Stimulated activated CD8-positive, alpha-beta memory T cell treated with anti-CD3 and anti-CD28 coated beads, Interleukin-12 subunit alpha, Interleukin-12 subunit beta, amount 100 ng/mL, for 24 hours (primary cell): ENCODE measurements at regions not wholly inside any gene's neighbourhood (a gene's known extent, or its start where the extent isn't known, plus 50 kb on each side); places are given as distances from the start of the nearest gene placed in this dataset.

ENCODE experiments used
- DNase-seq: peaks from one replicate; pipeline ENCODE4 v3.0.0-alpha.2; 2020; ENCODE audit errors: extremely low read depth

DNA sequence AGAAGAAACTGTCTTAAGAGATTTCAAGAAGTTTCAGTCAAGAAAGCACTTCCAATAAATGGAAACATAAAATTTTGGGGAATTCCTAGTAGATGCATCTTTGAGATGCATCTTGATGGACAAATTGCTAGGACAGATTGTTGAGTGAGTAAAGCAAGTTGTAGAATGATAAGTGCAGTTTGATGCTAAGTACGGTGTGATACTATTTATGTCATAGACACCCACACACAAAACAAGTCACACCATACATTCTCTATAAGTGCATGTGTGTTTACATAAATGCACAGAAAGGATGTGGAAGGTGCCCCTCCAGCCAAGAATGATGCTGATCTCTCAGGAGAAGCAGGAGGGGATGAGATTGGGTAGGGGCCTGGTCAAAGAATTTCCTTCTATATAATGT, 375.7 kb downstream of the FOXO1 start:
- no peak for DNase-seq

DNA sequence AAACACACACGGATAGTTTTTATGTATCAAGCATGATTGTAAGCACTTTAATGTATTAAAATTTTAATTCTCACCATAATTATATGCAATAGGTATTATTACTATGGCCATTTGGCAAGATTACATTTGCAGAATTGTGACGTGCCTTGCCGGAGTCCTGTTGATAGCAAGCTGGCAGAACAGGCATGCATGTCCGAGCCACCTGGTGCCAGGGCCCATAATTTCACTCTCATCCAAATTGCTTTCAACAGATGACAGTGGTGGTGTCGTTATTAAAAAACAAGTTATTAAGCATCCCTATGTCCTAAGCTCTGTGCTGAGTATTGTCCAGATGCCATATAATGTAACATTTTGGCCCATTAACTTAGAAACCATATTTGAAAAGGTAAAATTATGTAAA, 374.3 kb downstream of the FOXO1 start:
- no peak for DNase-seq

DNA sequence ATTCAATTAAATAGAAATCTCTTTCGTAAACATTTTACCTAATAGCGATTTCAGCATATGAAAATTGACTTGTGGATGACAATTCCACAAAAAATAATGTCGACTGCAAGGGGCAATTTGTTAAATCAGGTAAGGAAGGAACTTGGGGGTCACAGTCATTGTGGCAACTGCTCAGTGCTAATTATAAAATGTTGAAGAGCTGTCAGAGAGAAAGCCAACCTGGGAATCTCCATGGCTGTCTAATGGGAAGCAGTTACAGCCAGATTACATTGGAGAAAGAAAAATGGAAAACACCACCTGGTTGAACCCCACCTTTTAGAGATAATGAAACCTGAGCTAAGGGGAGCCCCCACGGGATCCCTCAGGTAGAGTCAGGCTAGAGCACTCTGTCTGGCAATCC, 373.9 kb downstream of the FOXO1 start:
- DNase-seq = no peak

DNA sequence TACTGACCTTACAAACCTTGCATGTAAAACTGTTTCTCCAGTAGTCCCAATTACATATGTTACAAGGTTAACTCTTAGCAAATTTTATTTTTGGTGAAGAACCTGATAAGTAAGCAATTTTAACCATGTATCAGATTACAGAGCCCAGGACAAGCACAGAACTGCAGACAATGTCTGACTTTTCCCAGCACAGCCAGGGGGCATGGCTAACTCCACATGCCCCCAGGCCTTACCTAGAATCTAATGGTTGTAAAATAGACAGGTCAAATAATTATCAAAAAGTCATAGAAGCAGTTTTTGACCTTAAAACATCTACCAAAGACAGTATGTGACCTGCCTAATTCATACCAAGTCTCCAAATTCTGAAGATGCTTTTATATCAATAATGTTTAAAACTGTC, 364.1 kb downstream of the FOXO1 start:
- no peak for DNase-seq

DNA sequence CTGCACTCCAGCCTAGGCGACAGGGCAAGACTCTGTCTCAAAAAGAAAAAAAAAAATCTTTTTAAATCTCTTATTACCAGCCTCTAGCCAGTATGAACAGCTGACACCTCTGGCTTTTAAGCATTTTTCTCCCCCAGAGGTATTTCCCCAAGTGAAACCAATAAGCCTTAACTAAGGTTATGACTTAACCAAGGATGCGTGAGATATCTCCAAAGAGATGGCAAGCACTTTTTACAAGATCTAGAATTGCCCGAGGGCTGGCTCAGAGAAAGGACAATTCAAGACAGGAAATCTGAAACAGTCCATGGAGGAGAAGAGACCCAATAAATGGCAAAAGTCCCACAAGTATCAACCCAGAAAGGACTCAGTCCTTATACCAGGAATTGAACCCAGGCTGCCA, 362.1 kb downstream of the FOXO1 start:
- no peak for DNase-seq

DNA sequence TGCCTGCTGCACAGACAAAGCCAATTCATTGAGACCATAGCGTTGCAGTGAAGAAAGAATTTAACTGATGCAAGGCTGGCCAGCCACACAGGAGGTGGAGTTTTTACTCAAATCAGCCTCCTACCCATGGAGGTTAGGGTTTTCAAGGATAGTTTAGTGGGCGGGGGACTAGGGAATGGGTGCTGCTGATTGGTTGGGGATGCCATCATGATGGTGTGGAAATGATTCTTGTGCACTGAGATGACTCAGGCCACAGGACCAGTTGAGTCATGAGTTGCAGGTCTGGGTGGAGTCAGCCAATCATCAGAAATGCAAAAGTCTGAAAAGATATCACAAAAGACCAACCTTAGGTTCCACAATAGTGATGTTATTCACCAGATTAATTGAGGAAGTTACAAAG, 359.6 kb downstream of the FOXO1 start:
- no peak for DNase-seq

DNA sequence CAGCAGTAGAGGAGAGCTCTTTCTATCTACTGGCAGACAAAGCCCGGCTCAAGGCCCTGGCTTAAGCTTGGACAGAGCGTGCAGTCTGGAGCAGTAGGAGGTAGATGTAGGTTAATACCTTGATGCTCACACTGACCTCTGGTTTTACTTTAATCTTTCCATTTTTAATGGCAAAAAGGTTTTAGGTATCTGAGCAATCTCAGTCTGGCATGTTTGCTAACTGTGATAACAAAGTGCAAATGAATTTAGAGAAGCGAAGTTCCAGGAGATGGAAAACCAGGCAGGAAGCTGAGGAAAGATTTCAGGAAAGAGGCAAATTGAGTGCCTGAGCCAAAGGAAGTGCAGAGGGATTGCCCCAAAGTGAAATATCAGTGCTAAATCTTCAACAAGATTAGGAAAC, 356.6 kb downstream of the FOXO1 start:
- no peak for DNase-seq

DNA sequence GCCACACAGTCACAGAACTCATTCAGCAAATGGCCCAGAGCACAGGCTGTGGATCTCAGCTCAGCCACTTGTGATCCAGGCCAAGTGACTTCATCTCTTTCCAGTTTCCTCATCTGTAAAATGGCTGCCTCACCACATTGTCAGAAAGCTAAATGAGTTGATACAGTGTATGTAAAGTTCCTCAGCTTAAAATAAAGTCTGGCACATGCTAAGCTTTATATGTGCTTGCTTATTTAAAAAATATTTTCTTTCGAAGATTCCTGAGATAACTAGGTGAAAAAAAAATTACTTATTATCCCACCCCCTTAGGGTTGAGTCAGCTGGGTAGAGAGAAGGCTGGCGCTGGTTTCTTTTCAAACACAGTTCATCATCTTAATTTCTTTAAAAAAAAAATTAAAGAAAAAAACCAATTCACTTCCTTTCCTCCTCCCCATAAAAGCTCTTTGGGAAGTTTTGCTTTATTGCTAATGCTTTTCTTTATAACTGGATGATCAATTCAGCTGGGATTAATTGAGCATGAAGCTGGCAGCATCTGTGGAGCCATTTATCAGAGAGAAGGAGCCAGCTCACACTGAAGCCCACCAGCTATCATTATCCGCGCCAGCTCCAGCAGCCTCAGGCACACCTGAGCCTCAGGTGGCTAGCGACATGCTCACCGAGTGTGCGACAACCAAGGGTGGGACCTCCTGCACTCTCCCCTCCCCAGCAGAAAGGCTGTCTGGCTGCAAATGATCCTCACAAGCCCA, 354.9 kb downstream of the FOXO1 start:
- no peak for DNase-seq

DNA sequence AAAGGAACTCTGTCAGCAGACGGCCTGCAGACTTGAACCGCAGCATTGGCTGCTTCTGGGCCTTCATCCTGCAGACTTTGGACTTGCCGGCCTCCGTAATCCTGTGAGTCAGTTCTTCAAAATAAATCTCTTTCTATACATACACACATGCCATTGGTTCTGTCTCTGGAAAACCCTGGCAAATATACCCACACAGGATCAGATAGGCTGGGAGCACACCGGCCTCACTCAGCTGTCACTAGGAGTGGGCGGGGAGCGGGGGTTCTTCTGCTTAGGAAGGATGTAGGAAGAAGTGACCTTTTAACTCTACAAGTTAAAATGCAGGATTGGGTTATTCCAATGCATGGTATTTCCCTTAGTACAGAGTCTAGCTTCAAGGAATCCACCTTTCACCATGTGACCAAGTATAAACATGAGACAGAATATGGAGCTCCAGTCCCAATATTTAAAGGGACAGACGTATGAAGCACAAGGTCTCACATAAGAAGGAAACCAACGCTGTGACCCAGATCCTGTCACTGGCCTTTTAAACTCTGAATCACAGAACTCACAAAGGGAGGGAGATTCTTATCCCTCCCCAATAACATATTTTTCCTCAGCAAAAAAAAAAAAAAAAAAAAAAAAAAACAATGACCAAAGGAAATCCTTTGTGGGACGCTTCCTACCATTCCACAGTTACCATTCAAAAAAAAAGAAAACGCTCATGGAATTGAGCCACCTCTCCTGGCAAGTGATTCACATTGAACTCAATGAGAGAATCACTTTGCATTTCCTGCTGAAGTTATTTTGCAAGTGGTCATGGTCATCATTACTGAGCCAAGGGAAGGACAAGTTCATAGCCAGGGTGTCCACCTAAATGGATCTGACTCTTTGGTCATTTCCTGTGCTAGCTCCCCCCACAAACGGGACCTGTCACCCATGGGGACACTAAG, 352.9 kb downstream of the FOXO1 start:
- no peak for DNase-seq

DNA sequence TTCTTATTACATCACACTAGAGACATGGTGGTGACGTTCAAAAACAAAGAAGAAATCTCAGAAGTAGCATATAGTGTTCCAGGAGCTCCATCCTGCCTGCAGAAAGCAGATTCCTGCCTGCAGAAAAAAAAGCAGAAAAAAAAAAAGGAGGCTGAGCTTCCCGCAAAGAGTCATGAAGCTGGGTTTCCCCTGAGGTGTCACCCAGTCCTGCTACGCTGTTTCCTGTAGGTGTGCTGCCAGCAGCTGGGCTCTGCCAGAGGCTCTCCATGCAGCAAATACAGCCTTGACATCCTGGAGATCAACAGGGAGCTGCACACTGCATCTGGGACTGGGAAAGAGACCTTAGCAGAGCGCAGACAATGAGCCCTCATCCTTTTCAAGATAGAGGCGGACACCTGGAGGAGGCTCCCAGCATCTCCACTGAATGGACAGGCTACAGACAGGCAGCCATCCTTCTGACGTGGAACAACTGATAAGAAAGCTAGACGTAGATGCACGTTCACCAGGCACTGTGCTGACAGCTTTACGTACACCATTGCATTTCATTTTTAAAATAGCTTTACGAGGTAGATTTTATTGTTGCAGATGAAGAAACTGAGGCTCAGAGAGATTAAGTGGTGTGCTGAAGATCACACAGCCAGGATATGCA, 350.9 kb downstream of the FOXO1 start:
- DNase-seq = no peak

DNA sequence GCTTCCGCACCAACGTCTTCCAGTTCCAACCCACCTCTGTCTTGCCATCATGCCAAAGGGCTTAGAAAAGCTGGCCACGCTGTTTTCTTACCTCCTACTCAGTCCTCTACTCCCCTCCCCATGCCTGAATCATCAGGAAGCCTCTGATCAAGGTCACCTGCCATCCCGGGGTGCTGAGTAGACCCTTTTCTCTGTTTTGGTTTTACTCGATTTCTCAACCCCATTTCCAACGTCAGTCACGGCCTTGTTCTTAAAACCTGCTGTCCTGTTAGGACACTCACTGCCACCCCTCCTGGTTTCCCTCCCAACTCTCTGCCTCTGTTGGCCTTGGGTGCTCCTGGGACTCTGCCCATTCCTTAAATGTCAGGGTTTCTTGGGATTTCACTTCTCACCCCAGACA, 350.1 kb downstream of the FOXO1 start:
- no peak for DNase-seq

DNA sequence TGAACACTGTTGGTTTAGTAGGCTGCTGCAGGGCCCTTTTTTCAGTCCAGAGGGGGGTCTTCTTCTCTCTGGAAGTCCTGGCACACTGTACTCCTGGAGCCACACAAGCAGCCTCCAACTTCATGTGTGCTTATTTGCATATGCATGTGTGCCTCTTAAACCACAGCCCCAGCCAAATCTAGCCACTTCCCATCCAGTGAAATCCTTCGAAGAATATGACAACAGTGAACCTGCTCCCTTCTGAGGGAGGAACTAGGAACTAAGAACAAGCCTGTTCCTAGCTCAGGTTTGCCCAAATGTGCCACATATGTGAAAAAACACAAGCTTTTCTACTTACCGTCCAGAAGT, 348.5 kb downstream of the FOXO1 start:
- DNase-seq = no peak

DNA sequence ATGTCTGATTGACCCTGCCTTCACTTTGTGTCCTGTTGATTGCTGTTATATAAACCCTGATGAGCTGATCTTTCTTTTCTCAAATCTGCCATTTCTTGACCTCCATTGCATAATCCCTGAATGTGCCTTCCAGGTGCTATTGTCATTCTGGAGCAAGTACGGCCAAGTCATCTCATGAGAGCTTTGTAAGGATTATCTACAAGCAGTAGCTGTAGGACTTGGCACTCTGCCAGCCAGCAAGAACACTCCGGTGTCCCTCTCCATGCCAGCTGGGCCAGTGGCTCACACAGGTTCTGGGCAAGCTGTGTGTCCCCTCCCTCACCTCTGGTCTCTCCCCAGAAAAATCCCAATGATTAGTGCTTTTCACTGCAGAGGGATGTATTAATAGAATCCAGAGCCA, 348.1 kb downstream of the FOXO1 start:
- no peak for DNase-seq

DNA sequence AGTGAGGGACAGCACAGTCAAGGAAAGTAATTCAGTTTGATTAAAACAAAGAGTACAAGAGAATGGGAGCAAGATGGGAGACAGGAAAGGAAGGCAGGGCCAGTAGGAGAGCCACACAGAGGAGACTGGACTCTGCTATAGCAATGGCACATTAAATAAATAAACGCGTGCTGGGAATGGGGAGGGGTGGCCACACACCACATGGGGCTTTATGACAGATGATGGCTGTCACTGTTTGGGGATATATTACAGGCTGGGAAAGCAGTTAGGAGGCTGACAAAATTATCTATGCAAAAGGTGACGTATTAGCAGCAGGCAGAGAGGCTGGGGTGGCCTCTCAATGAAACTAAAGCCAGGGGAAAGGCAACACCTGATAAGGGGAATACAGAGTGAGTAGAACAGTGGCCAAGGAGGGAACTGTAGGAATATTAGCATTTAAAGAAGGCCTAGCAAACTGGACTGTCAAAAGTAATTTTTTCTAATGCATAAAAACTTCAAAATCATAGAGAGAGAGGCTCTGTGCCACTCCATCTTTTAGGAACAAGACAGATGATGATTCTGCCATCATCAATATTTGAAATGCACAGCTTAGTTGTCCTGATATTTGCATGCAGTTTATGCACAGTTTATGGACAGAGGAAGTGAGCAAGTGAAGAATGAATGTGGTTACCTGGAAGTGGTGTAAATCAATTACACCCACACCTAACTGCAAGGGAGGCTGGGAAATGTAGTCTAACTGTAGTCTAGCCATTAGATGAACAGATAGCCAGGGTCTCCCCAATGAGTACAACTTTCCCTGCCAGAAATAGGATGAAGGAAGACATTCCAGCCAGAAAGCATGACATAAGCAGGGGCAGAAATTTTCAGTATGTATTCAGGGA, 346.5 kb downstream of the FOXO1 start:
- no peak for DNase-seq

DNA sequence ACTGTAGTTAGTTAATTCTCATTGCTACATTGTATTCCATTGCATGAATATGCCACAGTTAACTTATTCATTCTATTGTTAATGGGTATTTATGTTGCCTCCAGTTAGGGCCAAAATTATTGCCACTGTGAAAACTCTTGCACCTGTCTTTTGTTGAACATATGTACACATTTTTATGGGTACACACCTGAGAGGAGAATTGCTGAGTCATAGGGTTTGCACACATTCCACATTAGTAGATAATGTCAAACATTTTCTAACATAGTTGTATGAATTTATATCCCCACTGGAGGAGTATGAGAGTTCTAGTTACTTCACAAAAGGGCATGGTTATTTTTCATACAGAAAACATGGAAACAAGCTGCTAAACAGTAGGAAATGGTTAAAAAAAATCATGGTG, 338.4 kb downstream of the FOXO1 start:
- no peak for DNase-seq

DNA sequence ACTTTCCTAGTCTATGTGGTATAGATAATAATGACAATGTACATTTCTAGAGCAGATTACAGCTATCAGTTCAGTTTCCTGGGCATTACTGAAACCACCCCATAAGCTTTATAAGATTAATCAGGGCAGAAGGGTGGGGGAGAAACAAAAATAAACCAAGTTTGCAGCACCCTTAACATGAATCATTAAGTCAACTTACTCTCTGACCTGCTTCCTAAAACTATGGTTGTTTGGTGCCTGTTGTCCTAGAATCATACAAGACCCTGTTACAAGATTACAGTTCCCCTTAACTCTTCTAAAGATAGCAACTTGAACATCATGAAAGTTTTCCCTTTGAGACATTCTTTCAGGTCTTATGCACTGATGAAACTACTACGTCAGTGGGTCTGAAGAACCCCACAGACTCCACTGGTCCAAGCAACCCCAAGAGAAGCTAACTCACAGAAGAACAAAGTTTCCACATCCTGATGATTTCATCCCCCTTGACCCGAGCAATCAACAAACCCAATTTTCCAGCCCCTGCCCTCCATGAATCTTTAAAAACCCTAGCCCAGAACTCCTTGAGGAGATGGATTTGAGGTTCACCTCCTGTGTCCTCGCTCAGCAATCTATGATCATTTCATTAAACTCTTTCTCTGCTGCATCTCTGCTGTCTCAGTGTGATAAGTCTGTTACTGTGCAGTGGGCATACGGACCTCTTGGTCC, 336.5 kb downstream of the FOXO1 start:
- no peak for DNase-seq

DNA sequence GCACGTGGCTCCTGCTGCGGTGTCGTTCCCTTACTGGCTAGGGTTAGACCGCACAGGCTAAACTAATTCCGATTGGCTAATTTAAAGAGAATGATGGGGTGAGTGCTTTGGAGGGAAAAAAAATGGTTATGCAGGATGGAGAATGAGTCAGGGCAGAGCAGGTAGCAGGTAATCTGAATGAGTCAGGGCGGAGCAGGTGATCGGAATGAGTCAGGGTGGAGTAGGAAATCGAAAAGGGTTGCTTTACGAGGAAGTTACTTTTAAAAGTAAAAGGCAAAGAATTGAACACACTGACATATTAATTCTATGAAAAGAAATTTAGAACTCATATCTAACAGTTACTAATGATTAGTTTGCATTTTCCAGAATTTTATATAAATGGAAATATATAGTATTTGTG, 335.5 kb downstream of the FOXO1 start:
- DNase-seq = no peak

DNA sequence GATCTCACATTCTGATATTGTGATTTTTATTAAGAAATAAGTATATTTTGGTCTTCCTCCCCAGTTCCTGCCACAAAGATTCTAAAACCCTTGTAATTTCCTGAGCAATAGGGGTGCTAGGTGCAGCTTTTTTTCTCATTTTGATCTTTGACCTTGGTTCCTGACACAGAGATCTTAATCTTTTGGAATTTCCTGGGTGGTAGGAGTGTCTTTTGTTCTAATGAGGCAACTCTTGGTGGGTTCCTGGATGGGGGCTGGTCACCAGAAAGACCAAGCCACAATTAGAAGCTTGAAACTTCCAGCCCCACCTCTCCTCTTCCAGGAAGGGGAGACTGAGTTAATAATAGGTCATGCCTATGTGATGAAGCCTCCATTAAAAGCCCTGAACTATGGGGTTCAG, 334.6 kb downstream of the FOXO1 start:
- DNase-seq = no peak

DNA sequence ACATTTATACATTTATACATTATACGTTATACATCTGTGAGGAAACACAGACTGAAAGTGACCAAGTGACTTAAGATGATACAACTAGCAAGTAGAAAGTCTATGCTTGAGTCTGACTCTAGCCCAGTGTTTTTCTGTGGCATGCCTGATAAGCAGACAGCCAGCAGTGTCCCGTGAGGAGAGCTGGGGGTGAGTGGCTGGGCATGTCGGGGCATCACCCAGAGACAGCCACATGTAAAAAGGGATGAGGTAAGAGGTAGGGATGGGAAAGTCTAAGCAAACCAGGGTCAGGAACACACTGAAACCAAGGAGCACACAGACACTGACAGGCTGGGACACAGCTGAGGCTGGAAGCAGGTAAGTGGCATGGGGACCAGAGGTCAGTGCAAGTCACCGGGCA, 333.2 kb downstream of the FOXO1 start:
- no peak for DNase-seq

DNA sequence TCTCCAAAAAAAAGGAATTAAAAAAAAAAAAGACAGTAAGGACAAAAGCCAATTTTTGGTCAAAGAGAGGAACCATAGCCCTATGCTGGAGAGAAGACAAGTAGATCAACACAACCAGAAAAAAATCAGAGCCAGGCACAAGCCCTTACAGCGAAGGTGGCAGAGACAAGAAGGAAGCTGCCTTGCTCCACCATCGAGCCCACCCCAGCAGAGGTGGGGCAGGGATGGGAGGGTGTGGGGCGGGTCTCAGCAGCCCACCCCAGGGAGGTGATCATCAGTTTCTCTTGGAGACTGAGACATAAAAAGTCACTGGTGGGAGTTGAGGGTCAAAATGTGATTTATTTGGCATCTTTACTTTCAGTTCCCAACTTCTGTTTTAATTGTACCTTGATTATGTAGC, 332.4 kb downstream of the FOXO1 start:
- DNase-seq = no peak

DNA sequence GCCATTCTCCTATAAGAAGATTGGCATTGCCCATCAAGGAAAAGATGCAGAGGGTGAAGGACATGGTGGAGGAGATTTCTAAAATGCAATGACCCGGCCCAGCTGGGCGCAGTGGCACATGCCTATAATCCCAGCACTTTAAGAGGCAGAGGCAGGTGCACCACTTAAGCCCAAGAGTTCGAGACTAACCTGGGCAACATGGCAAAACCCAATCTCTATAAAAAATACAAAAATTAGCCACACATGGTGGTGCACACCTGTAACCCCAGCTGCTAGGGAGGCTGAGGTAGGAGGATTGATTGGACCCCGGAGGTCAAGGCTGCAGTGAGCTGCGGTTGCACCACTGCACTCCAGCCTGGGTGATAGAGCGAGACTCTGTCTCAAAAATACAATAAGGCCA, 331.8 kb downstream of the FOXO1 start:
- DNase-seq = no peak
